Endothelial cell (in vitro differentiated cells): ENCODE measurements at regions not wholly inside any gene's neighbourhood (a gene's known extent, or its start where the extent isn't known, plus 50 kb on each side); places are given as distances from the start of the nearest gene placed in this dataset.

Experiments used
- DNase-seq: peaks from one replicate; pipeline ENCODE4 v3.0.0; 2021; ENCODE audit warnings: low spot score
- H3K27ac Mint-ChIP-seq: one replicate; pipeline ENCODE4 v1.8.0; 2021; ENCODE audit warnings: mixed read lengths, inconsistent platforms; ENCODE audit not compliant: unreplicated experiment
- H3K27me3 Mint-ChIP-seq: one replicate; pipeline ENCODE4 v1.8.0; 2021; ENCODE audit warnings: mild to moderate bottlenecking, moderate library complexity, mixed read lengths, inconsistent platforms; ENCODE audit not compliant: unreplicated experiment
- H3K36me3 Mint-ChIP-seq: one replicate; pipeline ENCODE4 v1.8.0; 2021; ENCODE audit warnings: mild to moderate bottlenecking, low read depth, mixed read lengths, inconsistent platforms; ENCODE audit not compliant: unreplicated experiment
- H3K4me1 Mint-ChIP-seq: one replicate; pipeline ENCODE4 v1.8.0; 2021; ENCODE audit warnings: mild to moderate bottlenecking, mixed read lengths, inconsistent platforms; ENCODE audit not compliant: unreplicated experiment
- H3K4me3 Mint-ChIP-seq: one replicate; pipeline ENCODE4 v1.8.0; 2021; ENCODE audit warnings: mild to moderate bottlenecking, mixed read lengths, inconsistent platforms; ENCODE audit not compliant: unreplicated experiment
- H3K9me3 Mint-ChIP-seq: one replicate; pipeline ENCODE4 v1.8.0; 2021; ENCODE audit warnings: mixed read lengths, inconsistent platforms; ENCODE audit not compliant: unreplicated experiment
- TF ChIP-seq, protein P1 (sequence below): fragments of 200-600 bp; sonication (generic); IDR thresholded peaks from one replicate; pipeline ENCODE4 v1.5.0; 2021; ENCODE audit warnings: antibody characterized with exemption; ENCODE audit not compliant: unreplicated experiment

- Mint-ChIP-seq H3K36me3 (no peaks in the 10 kb centered on the region), H3K9me3 (no peaks in the 10 kb centered on the region), H3K27ac (no peak overlapping the region), H3K4me1 (peaks cover 30% of the 10 kb centered on the region), H3K4me3 (no peak overlapping the region), H3K27me3 (peaks cover 1% of the 10 kb centered on the region)
- no peak for DNase-seq
- TF ChIP-seq, protein P1, sequence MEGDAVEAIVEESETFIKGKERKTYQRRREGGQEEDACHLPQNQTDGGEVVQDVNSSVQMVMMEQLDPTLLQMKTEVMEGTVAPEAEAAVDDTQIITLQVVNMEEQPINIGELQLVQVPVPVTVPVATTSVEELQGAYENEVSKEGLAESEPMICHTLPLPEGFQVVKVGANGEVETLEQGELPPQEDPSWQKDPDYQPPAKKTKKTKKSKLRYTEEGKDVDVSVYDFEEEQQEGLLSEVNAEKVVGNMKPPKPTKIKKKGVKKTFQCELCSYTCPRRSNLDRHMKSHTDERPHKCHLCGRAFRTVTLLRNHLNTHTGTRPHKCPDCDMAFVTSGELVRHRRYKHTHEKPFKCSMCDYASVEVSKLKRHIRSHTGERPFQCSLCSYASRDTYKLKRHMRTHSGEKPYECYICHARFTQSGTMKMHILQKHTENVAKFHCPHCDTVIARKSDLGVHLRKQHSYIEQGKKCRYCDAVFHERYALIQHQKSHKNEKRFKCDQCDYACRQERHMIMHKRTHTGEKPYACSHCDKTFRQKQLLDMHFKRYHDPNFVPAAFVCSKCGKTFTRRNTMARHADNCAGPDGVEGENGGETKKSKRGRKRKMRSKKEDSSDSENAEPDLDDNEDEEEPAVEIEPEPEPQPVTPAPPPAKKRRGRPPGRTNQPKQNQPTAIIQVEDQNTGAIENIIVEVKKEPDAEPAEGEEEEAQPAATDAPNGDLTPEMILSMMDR: no peak
These were observed 71.4 kb upstream of the BMAL1 start for GRCh38 chr11:13206086-13206640.

GRCh38 chr11:13207270-13207664, 70.3 kb upstream of the BMAL1 start:
- peaks cover 30% of the 10 kb centered on the region for H3K4me1 Mint-ChIP-seq
- no peaks in the 10 kb centered on the region for H3K36me3 Mint-ChIP-seq
- TF ChIP-seq, protein P1: no peak
- H3K27me3 Mint-ChIP-seq: peaks cover 1% of the 10 kb centered on the region
- H3K9me3 Mint-ChIP-seq: no peaks in the 10 kb centered on the region
- DNase-seq: no peak
- H3K27ac Mint-ChIP-seq: peak overlapping the region; percentile 78
- H3K4me3 Mint-ChIP-seq: peak overlapping the region; percentile 70

GRCh38 chr11:13207665-13208594, 69.7 kb upstream of the BMAL1 start:
- Mint-ChIP-seq H3K4me1 (peaks cover 30% of the 10 kb centered on the region), H3K27ac (peak overlapping the region; percentile 62)
- DNase-seq: no peak

GRCh38 chr11:13208921-13209320, 68.7 kb upstream of the BMAL1 start:
- TF ChIP-seq, protein P1: no peak
- Mint-ChIP-seq H3K36me3 (no peaks in the 10 kb centered on the region), H3K9me3 (no peaks in the 10 kb centered on the region), H3K4me3 (no peak overlapping the region), H3K4me1 (peaks cover 30% of the 10 kb centered on the region), H3K27me3 (peaks cover 1% of the 10 kb centered on the region), H3K27ac (no peak overlapping the region)
- no peak for DNase-seq

More at GRCh38 chr11:13207665-13208594, 69.7 kb upstream of the BMAL1 start:
- H3K27me3 Mint-ChIP-seq: peaks cover 1% of the 10 kb centered on the region
- H3K36me3 Mint-ChIP-seq: no peaks in the 10 kb centered on the region
- H3K9me3 Mint-ChIP-seq: no peaks in the 10 kb centered on the region
- TF ChIP-seq, protein P1: no peak
- peak overlapping the region; percentile 70 for H3K4me3 Mint-ChIP-seq

GRCh38 chr11:13209379-13209778, 68.2 kb upstream of the BMAL1 start:
- no peak for DNase-seq
- Mint-ChIP-seq H3K36me3 (no peaks in the 10 kb centered on the region), H3K4me1 (peaks cover 30% of the 10 kb centered on the region), H3K27ac (no peak overlapping the region), H3K4me3 (no peak overlapping the region), H3K27me3 (peaks cover 1% of the 10 kb centered on the region), H3K9me3 (no peaks in the 10 kb centered on the region)
- TF ChIP-seq, protein P1: no peak
